GM19025 (cell line): ENCODE measurements at regions not wholly inside any gene's neighbourhood (a gene's known extent, or its start where the extent isn't known, plus 50 kb on each side); places are given as distances from the start of the nearest gene placed in this dataset.

Experiments used
- ATAC-seq: cut with Tn5 transposase; IDR thresholded peaks from one replicate; pipeline ENCODE4 v1.9.1; 2021; ENCODE audit warnings: mild to moderate bottlenecking, low read depth, moderate library complexity; ENCODE audit not compliant: unreplicated experiment

GRCh38 chr16:48011466-48011865 is 144.3 kb downstream of the ABCC12 start:
- no peak for ATAC-seq

- no peak for ATAC-seq
Observed at GRCh38 chr16:48008011-48008525, 147.7 kb downstream of the ABCC12 start.

GRCh38 chr16:48004141-48004695 is 151.6 kb downstream of the ABCC12 start:
- no peak for ATAC-seq

GRCh38 chr16:48003206-48003907 is 152.4 kb downstream of the ABCC12 start:
- ATAC-seq, result no peak

- ATAC-seq, result no peak
Observed at GRCh38 chr16:48001324-48001895, 154.4 kb downstream of the ABCC12 start.

GRCh38 chr16:48000622-48001021 is 155.2 kb downstream of the ABCC12 start:
- ATAC-seq, result no peak

- ATAC-seq, result no peak
Observed at GRCh38 chr16:47999595-47999994, 156.2 kb downstream of the ABCC12 start.

- ATAC-seq, result no peak
Observed at GRCh38 chr16:47995354-47995753, 160.4 kb downstream of the ABCC12 start.

- no peak for ATAC-seq
Observed at GRCh38 chr16:47991491-47991890, 164.3 kb downstream of the ABCC12 start.

GRCh38 chr16:47990676-47991075 is 165.1 kb downstream of the ABCC12 start:
- ATAC-seq, result no peak

GRCh38 chr16:47987136-47987535 is 168.7 kb downstream of the ABCC12 start:
- no peak for ATAC-seq

- no peak for ATAC-seq
Observed at GRCh38 chr16:47986031-47986430, 169.8 kb downstream of the ABCC12 start.

GRCh38 chr16:47984669-47985068 is 171.1 kb downstream of the ABCC12 start:
- ATAC-seq, result no peak

- no peak for ATAC-seq
Observed at GRCh38 chr16:47983999-47984580, 171.7 kb downstream of the ABCC12 start.

GRCh38 chr16:47980212-47980611 is 175.6 kb downstream of the ABCC12 start:
- no peak for ATAC-seq

GRCh38 chr16:47979616-47980182 is 176.1 kb downstream of the ABCC12 start:
- ATAC-seq, result no peak

GRCh38 chr16:47979164-47979520 is 176.7 kb downstream of the ABCC12 start:
- ATAC-seq, result no peak

GRCh38 chr16:47978491-47979163 is 177.2 kb downstream of the ABCC12 start:
- ATAC-seq, result no peak

GRCh38 chr16:47977802-47978201 is 178.0 kb downstream of the ABCC12 start:
- no peak for ATAC-seq

GRCh38 chr16:47976636-47977210 is 179.1 kb downstream of the ABCC12 start:
- no peak for ATAC-seq
